ENCODE measurements at regions not wholly inside any gene's neighbourhood (a gene's known extent, or its start where the extent isn't known, plus 50 kb on each side); places are given as distances from the start of the nearest gene placed in this dataset.

GRCh38 chr5:120761986-120762385 lies 297.9 kb downstream of the PRR16 start:
- Mint-ChIP-seq H3K36me3 (ENCODE audit: insufficient read depth) (no peaks in the 10 kb centered on the region), H3K27ac (no peak overlapping the region), H3K27me3 (no peaks in the 10 kb centered on the region), H3K4me1 (ENCODE audit: low read depth) (no peaks in the 10 kb centered on the region), H3K9me3 (ENCODE audit: low read depth) (peaks cover 2% of the 10 kb centered on the region), H3K4me3 (ENCODE audit: low read depth) (no peak overlapping the region)
- DNase-seq (ENCODE audit: low spot score, unreplicated experiment) = no peak
- TF ChIP-seq, protein P1, sequence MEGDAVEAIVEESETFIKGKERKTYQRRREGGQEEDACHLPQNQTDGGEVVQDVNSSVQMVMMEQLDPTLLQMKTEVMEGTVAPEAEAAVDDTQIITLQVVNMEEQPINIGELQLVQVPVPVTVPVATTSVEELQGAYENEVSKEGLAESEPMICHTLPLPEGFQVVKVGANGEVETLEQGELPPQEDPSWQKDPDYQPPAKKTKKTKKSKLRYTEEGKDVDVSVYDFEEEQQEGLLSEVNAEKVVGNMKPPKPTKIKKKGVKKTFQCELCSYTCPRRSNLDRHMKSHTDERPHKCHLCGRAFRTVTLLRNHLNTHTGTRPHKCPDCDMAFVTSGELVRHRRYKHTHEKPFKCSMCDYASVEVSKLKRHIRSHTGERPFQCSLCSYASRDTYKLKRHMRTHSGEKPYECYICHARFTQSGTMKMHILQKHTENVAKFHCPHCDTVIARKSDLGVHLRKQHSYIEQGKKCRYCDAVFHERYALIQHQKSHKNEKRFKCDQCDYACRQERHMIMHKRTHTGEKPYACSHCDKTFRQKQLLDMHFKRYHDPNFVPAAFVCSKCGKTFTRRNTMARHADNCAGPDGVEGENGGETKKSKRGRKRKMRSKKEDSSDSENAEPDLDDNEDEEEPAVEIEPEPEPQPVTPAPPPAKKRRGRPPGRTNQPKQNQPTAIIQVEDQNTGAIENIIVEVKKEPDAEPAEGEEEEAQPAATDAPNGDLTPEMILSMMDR (IDR thresholded peaks at IDR 0.05; ENCODE audit: unreplicated experiment) = no peak

DNA sequence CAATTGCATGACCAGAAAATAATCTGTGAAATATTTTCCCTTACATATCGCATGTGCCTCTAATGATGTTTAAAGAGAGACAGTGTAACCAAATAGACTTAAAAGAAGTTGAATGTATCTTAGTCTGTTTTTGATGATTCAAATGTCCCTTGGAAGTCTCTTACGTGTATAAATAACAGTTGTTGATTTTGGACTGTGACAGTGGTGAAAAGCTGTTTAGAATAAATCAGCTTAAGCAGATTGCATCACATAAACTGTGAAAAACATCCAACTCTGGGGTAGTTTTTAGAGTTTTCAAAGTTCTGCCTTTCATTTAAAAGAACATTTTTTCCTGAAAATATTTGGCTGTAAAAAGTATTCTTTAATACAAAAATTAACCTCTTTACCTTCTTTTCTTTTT lies 301.1 kb downstream of the PRR16 start:
- H3K36me3 Mint-ChIP-seq (ENCODE audit: insufficient read depth) = no peaks in the 10 kb centered on the region
- no peaks in the 10 kb centered on the region for H3K9me3 Mint-ChIP-seq (ENCODE audit: low read depth)
- TF ChIP-seq, protein P1 (IDR thresholded peaks at IDR 0.05; ENCODE audit: unreplicated experiment) = no peak
- H3K27me3 Mint-ChIP-seq = no peaks in the 10 kb centered on the region
- no peak for DNase-seq (ENCODE audit: low spot score, unreplicated experiment)
- H3K4me1 Mint-ChIP-seq (ENCODE audit: low read depth) = no peaks in the 10 kb centered on the region
- no peak overlapping the region for H3K27ac Mint-ChIP-seq
- no peak overlapping the region for H3K4me3 Mint-ChIP-seq (ENCODE audit: low read depth)

DNA sequence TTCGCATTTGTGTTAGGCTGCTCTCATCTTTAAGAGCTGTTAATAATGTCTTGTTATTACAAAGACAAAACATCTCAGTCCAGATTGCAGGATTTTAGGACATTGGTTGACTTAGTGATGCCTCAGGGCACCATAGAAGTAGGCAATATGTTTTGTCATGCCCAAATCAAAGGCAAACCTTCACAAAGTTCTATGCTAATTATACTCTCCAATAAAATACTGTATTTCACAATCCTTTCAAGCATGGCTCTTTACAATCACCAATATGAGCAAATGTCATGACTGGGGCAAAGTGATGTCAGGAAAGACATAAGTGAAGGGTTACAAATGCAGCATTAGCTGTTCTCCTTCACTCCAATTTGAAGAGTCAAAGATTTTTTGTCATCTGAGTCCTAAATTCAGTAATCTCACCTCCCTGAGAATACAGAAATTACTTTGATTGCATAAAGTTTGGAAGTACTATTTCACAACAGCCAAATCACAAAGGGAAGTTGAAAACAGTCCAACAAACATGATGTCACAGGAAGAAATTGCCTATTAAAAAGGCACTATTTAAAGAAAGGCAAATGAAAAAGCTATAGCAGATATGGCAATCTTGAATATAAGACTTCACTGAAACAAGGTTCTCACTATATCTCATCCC lies 303.2 kb downstream of the PRR16 start:
- H3K9me3 Mint-ChIP-seq (ENCODE audit: low read depth) = no peaks in the 10 kb centered on the region
- DNase-seq (ENCODE audit: low spot score, unreplicated experiment) = no peak
- H3K4me1 Mint-ChIP-seq (ENCODE audit: low read depth) = no peaks in the 10 kb centered on the region
- H3K27ac Mint-ChIP-seq = no peak overlapping the region
- H3K36me3 Mint-ChIP-seq (ENCODE audit: insufficient read depth) = no peaks in the 10 kb centered on the region
- H3K27me3 Mint-ChIP-seq = no peaks in the 10 kb centered on the region
- no peak overlapping the region for H3K4me3 Mint-ChIP-seq (ENCODE audit: low read depth)
- TF ChIP-seq, protein P1 (IDR thresholded peaks at IDR 0.05; ENCODE audit: unreplicated experiment) = no peak

- Mint-ChIP-seq H3K27ac (no peak overlapping the region), H3K27me3 (no peaks in the 10 kb centered on the region), H3K36me3 (ENCODE audit: insufficient read depth) (no peaks in the 10 kb centered on the region), H3K4me1 (ENCODE audit: low read depth) (no peaks in the 10 kb centered on the region), H3K9me3 (ENCODE audit: low read depth) (no peaks in the 10 kb centered on the region), H3K4me3 (ENCODE audit: low read depth) (no peak overlapping the region)
- DNase-seq (ENCODE audit: low spot score, unreplicated experiment) = no peak
- TF ChIP-seq, protein P1 (IDR thresholded peaks at IDR 0.05; ENCODE audit: unreplicated experiment) = no peak
These were observed 305.3 kb downstream of the PRR16 start for GRCh38 chr5:120769312-120769872.

- H3K9me3 Mint-ChIP-seq (ENCODE audit: low read depth) = no peaks in the 10 kb centered on the region
- H3K4me1 Mint-ChIP-seq (ENCODE audit: low read depth) = no peaks in the 10 kb centered on the region
- TF ChIP-seq, protein P1 (IDR thresholded peaks at IDR 0.05; ENCODE audit: unreplicated experiment) = no peak
- no peak overlapping the region for H3K27ac Mint-ChIP-seq
- H3K4me3 Mint-ChIP-seq (ENCODE audit: low read depth) = no peak overlapping the region
- no peaks in the 10 kb centered on the region for H3K27me3 Mint-ChIP-seq
- H3K36me3 Mint-ChIP-seq (ENCODE audit: insufficient read depth) = no peaks in the 10 kb centered on the region
- DNase-seq (ENCODE audit: low spot score, unreplicated experiment) = no peak
These were observed 307.1 kb downstream of the PRR16 start for GRCh38 chr5:120771202-120771601.

Measured in progenitor cell of endocrine pancreas (in vitro differentiated cells).